GM12864 (cell line): ENCODE measurements at regions not wholly inside any gene's neighbourhood (a gene's known extent, or its start where the extent isn't known, plus 50 kb on each side); places are given as distances from the start of the nearest gene placed in this dataset.

Source experiments
- DNase-seq: peaks from one replicate; pipeline ENCODE4 v3.0.0-alpha.2; 2011; ENCODE audit warnings: low read depth
- H3K4me3 ChIP-seq: 2 replicates; pipeline ENCODE4 v1.5.1; 2011; ENCODE audit warnings: mild to moderate bottlenecking, low read depth, low read length, control low read depth
- CTCF ChIP-seq: IDR thresholded peaks from 2 replicates; pipeline ENCODE4 v1.5.1; 2011; ENCODE audit warnings: low read depth, mild to moderate bottlenecking, moderate library complexity, low read length, control low read depth, inconsistent platforms; ENCODE audit errors: missing control alignments

DNA sequence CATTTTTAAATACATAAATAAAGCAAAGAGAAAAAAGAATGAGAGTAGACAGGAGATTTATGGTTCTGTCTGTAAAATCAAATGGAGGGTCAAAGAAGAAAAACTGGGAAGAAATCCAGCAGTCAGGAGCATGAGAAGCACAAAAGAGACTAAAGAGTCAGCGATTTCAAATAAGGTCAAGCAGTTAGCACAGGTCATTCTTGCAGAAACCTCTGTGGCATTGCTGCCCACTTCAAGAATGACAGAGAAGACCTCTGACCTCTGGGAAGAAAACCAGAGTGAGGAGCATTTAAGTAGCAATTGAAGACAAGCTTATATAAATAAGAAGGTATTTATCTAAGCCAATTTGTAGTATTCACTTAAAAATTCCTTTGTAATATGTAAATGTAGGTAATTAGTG, 172.0 kb upstream of the SPOPL start:
- no peak for TF ChIP-seq CTCF
- DNase-seq: no peak
- H3K4me3 ChIP-seq: no peak overlapping the region

DNA sequence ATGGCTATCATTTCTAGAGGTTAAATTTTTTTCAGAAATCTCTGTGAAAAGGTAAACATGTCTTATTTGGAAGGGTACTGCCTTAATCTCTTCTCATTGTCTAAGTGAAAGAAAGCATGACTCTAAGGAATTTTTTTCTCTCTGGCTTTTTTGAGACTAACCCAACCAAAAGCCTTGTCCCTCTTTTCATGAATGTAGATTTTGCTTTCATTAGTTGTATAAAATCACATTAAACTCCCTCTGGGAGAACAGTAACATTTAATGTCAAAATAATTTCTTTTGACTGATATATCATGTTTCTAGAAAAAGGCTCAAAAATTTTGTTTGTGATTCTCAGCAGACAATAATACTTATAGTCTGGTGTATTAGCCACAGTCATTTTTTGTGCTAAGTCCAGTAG, 168.4 kb upstream of the SPOPL start:
- no peak for DNase-seq
- no peak overlapping the region for H3K4me3 ChIP-seq
- TF ChIP-seq CTCF: no peak

DNA sequence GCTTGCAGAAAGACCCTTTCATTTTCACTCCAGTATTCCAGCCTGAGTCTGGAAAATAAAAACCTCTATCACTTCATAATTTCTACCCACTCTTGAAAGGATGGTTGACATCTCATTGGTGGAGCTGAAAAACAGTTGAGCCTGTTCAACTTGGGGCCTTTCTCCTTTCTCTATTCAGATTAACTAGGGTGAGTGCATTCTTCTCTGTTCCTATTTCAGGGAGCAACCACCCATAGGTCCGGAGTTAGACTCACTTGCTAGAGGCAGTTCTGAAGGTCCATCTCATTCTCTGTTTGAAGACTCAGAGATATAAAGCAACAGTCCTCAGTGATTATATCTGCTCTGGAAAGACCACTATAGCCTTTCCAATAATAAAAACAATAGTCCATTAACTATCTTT, 167.9 kb upstream of the SPOPL start:
- TF ChIP-seq CTCF: no peak
- no peak overlapping the region for H3K4me3 ChIP-seq
- no peak for DNase-seq

DNA sequence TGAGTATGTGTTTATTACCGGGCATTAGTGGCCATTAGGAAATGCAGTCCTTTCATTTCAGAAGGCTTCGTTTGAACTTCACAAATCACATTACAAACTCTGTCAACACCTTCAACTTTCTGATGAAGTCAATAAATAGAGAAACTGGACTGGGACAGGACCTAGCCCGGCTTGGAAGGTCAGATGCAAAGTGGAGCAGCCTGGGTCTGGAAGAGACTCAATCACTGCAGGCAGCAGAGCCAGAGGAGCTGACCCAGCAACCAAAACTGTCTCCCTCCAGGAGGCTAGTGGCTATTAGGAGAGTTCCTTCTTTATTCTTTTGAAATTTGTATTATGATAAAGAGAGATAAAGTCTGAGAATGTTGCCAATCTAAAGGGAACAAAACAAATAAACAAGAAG, 167.2 kb upstream of the SPOPL start:
- DNase-seq: no peak
- no peak for TF ChIP-seq CTCF

GRCh38 chr2:138335036-138335435, 166.5 kb upstream of the SPOPL start:
- TF ChIP-seq CTCF: no peak
- H3K4me3 ChIP-seq: no peak overlapping the region
- no peak for DNase-seq

More for the DNA sequence above, 167.2 kb upstream of the SPOPL start:
- no peak overlapping the region for H3K4me3 ChIP-seq

DNA sequence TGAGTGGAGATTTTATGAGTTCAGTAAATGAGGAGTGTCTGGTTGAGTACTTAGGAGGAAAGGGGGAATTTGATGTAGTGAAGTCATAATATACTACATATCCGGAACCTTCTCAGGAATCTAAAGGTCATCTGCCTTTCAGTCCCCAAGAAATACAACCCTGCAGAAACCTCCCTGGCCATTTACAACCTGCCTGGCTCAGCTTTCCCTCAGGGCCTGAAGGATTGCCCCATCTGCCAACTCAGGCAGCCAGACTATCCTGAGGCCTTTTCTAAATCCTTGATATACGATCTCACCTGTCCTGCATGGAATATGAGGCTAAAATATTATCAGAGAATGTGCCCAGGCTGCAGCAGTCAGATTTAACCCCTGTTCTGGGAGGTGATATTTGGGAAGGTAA, 165.4 kb upstream of the SPOPL start:
- no peak for DNase-seq
- no peak for TF ChIP-seq CTCF

GRCh38 chr2:138355244-138355643, 146.3 kb upstream of the SPOPL start:
- TF ChIP-seq CTCF: no peak
- no peak for DNase-seq
- no peak overlapping the region for H3K4me3 ChIP-seq

More for the DNA sequence above, 165.4 kb upstream of the SPOPL start:
- no peak overlapping the region for H3K4me3 ChIP-seq
